ENCODE measurements at regions not wholly inside any gene's neighbourhood (a gene's known extent, or its start where the extent isn't known, plus 50 kb on each side); places are given as distances from the start of the nearest gene placed in this dataset.

- no peak for TF ChIP-seq CTCF (IDR thresholded peaks at IDR 0.05)
- no peak for TF ChIP-seq ZFX (IDR thresholded peaks at IDR 0.05; ENCODE audit: borderline replicate concordance)
These were observed 74.9 kb upstream of the MFGE8 start for GRCh38 chr15:88987934-88988671.
